GM19238 (cell line): ENCODE measurements at regions not wholly inside any gene's neighbourhood (a gene's known extent, or its start where the extent isn't known, plus 50 kb on each side); places are given as distances from the start of the nearest gene placed in this dataset.

Source experiments
- DNase-seq: peaks from one replicate; pipeline ENCODE4 v3.0.0; 2011; ENCODE audit warnings: low spot score; ENCODE audit not compliant: insufficient read length

- no peak for DNase-seq
Measured at GRCh38 chr10:131480066-131480465, 168.5 kb upstream of the TCERG1L start.

GRCh38 chr10:131480861-131481260, 169.3 kb upstream of the TCERG1L start:
- DNase-seq = no peak

GRCh38 chr10:131485732-131486131, 174.2 kb upstream of the TCERG1L start:
- DNase-seq = no peak

GRCh38 chr10:131487822-131488221, 176.3 kb upstream of the TCERG1L start:
- DNase-seq = no peak

- no peak for DNase-seq
Measured at GRCh38 chr10:131490991-131491594, 179.6 kb upstream of the TCERG1L start.

GRCh38 chr10:131492211-131492857, 180.8 kb upstream of the TCERG1L start:
- no peak for DNase-seq

- no peak for DNase-seq
Measured at GRCh38 chr10:131493432-131493831, 181.9 kb upstream of the TCERG1L start.

GRCh38 chr10:131494451-131494850, 182.9 kb upstream of the TCERG1L start:
- no peak for DNase-seq

GRCh38 chr10:131495224-131495623, 183.7 kb upstream of the TCERG1L start:
- DNase-seq = no peak

- no peak for DNase-seq
Measured at GRCh38 chr10:131495892-131496291, 184.4 kb upstream of the TCERG1L start.

GRCh38 chr10:131496351-131497052, 185.0 kb upstream of the TCERG1L start:
- no peak for DNase-seq

GRCh38 chr10:131499566-131499965, 188.0 kb upstream of the TCERG1L start:
- DNase-seq = no peak

- no peak for DNase-seq
Measured at GRCh38 chr10:131500181-131500580, 188.7 kb upstream of the TCERG1L start.

- DNase-seq = no peak
Measured at GRCh38 chr10:131500892-131501291, 189.4 kb upstream of the TCERG1L start.

- no peak for DNase-seq
Measured at GRCh38 chr10:131503992-131504391, 192.5 kb upstream of the TCERG1L start.

GRCh38 chr10:131511391-131511790, 199.9 kb upstream of the TCERG1L start:
- no peak for DNase-seq

GRCh38 chr10:131512852-131513251, 201.3 kb upstream of the TCERG1L start:
- DNase-seq = no peak

GRCh38 chr10:131513445-131513844, 201.9 kb upstream of the TCERG1L start:
- DNase-seq = no peak

- DNase-seq = no peak
Measured at GRCh38 chr10:131513901-131514300, 202.4 kb upstream of the TCERG1L start.

- no peak for DNase-seq
Measured at GRCh38 chr10:131514454-131514853, 202.9 kb upstream of the TCERG1L start.

GRCh38 chr10:131516285-131516684, 204.8 kb upstream of the TCERG1L start:
- no peak for DNase-seq

GRCh38 chr10:131517781-131518180, 206.3 kb upstream of the TCERG1L start:
- no peak for DNase-seq
